ENCODE measurements at regions not wholly inside any gene's neighbourhood (a gene's known extent, or its start where the extent isn't known, plus 50 kb on each side); places are given as distances from the start of the nearest gene placed in this dataset.

DNA sequence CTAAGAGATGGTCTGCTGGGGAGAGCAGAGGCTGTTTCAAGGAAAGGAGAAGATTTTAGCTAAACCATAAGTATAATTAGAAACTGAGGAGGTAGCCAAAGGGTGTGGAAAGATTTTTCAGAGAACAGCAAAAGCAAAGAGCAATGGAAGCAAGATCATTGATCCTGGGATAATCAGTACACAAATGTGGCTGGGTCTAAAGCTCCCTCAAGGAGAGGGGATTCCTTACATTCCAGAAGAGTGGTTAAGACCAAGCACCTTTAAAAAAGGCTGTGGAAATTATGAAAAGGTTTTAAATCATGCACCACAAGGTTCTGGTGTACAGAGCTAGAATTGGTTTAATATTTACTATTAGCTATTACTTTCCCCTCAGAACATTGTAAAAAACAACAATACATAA is 246.0 kb upstream of the UBE2E3 start:
- DNase-seq, result no peak

DNA sequence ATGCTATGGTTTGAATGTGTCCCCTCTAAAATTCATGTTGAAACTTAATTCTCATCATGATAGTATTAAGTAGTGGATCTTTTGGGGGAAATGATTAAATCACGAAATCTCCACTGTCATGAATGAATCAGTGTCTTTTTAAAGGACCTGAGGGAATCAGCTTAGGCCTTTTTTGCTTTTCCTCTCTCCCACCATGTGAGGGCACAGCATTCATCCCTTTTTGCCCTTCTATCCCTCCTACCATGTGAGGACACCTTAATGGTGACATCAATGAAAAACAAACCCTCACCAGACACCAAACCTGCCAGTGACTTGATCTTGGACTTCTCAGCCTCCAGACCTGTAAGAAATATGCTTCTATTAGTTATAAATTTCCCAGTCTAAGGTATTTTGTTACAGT is 247.1 kb upstream of the UBE2E3 start:
- DNase-seq, result no peak

DNA sequence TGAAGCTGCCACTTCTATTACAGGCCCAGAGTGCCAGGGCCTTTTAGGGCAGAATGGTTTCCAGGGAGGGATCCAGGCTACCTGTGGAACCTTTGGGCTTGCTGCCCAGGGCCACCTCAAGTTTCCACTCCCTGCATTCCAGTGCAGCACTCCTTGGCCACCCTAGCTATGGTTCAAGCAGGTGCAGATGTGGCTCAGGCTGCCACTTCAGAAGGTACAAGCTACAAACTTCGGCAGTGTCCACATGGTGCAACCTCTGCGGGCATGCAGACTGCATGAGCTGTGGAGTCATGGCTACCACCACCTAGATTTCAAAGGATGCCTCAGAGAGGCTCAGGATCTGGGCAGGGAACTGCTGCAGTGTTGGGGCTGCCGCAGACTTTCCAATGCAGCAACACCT is 248.1 kb upstream of the UBE2E3 start:
- no peak for DNase-seq

DNA sequence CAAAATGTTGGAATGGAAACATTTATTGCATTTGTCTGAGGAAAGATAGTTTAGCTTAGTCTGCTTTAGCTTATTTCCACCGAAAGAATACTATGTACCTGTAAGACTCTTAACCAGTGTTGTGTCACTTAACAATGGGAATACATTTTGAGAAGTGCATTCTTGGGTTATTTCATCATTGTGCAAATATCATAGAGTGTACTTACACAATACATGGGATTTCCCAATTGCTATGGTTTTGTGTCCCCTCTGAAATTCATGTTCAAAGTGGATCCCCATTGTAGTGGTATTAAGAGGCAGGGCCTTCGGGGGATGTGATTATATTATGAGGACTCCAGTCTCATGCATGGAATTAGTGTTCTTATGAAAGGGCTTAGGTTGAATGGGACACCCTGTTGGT is 249.4 kb upstream of the UBE2E3 start:
- no peak for DNase-seq

DNA sequence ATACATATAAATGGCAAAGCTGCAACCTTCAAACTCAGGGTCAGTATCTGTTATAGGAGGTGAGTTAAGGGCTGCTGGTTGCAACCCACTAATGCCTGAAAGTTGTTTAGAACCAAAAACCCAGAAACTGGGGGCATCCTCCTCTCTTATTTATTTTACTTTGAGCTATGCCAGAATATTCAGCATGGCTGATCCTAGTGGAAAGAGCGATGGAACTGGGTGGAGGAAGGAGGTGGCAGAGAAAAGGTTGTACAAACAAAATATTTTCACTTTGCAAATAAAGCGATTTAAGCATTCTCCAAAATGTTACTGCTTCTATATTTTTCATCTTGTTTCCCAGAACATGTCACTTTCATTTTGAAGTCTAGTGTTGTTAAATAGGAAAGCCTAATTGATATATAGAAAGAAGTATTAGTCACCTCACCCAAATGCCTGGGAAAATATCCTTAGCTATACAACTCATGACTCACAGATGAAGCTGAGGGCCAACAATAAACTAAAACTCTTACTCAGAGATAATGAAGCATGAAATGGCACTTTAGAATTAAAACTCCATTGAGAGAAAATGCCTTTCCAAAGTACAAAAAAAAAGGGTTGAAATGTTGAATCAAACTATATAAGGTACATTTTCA is 251.4 kb upstream of the UBE2E3 start:
- no peak for DNase-seq

DNA sequence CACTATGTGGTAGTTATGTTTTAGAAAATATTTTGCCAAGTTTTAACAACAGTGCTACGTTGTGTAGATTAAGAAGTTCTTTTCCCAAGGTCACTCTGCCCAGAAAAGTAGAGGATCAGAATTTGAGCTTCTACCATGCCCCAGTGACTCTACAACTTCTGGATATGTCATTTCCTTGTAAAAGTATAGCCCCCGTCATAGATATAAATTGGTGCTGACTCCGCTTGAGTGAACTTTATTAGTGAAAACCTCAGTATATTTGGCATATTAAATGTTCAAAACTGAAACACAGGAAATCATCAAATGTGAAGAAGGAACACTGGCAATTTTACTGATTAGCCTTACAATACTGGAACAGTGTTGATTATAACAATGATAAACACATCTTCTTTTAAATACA is 256.7 kb upstream of the UBE2E3 start:
- DNase-seq, result no peak

DNA sequence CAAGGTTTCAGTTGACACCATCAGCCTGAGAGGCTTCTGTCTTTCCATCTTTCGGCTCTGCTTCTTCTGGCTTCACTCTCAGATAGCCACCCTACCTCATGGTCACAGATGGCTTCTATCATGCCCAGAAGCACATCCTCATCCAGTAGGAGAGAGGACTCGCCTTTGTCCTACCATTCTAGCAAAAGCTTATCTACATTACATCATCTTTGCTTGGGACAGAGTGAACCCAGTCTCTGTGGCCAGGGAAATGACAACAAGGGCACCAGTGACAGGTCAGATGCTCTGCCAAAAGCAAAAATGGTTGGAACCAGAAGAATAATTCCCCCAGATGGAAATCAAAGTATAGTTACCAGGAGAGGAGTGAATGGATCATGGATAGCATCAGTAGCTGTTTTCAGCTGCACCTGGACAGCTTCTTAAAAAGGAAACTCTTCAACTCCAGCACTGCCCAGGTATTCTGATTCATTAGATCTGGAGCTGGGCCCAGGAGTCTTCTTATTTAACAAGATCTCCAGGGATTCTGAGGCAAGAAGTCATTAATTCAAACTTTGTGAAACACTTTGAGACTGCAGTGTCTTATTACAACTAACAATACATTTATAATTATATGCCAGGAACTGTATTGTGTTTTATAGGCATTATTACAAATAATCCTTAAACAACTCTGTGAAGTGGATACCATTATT is 257.7 kb upstream of the UBE2E3 start:
- no peak for DNase-seq

DNA sequence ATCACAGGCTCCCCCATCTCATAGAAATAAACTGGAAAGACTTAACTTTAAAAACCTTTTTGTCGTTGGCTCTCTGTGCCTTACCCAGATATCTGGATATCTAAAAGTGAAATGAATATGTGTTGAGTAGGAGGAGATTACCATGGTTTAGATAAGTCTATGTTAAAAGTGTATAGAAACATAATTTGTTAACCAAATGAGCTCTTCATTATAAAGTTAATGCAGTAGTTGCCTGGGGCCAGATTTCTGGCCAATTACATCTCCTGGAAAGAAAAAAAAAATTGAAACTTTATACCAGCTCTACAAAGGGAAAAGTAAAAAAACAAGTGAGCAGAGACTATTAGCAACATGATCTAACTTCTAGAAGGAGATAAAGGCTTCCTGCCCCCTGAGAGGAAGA is 259.6 kb upstream of the UBE2E3 start:
- no peak for DNase-seq

DNA sequence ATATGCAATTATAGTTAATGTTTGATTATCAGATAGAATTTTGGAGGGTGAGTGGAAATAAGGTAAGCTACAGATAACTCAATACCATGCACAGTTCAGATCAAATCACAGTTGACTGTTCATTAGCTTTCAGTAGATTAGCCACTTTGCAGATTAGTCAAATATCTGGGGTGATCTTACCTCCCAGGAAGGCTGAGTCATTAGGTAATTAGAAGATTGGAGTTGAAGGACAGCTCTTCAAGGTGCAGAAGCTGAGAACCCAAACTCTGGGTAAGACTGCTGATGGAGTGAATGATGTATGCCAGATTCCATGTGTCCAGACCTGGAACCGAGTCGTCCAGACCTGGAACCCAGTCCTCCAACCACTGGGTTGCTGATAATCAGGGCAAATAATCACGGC is 262.8 kb upstream of the UBE2E3 start:
- DNase-seq, result no peak

DNA sequence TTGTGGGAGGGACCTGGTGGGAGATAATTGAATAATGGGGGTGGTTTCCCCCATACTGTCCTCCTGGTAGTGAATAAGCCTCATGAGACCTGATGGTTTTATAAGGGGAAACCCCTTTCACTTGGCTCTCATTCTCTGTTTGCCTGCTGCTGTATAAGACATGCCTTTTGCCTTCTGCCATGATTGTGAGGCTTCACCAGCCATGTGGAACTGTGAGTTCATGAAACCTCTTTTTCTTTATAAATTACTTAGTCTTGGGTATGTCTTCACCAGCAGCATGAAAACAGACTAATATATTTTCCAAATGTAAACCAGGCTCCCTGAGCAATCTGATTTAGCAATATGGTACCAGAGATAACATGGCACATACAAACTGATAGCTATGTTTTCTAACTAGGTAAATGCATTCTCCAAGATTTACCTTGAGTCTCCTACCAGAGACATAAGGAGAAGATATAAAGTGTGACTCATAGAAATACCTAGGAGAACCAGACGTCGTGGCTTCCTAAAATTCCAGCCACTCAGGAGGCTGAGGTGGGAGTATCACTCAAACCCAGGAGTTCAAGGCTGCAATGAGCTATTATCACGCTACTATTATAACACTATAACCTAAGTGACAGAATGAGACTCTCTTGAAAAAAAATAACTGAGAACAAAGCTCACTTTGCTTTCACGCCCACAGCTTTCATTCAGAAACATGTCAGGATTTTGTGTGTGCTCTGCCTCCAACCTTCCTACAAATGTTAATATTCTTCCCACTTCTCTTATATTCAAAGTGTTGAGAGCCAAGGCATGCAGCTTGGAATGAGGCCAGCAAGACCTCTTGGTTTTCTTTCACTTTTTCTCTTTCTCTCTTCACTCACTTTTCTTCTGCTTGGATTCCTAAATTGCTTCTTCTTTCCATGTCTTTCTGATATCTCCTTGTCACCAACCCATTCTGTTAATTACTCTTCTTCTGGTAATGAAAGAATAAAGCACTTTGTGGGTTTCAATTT is 263.9 kb upstream of the UBE2E3 start:
- DNase-seq, result no peak

DNA sequence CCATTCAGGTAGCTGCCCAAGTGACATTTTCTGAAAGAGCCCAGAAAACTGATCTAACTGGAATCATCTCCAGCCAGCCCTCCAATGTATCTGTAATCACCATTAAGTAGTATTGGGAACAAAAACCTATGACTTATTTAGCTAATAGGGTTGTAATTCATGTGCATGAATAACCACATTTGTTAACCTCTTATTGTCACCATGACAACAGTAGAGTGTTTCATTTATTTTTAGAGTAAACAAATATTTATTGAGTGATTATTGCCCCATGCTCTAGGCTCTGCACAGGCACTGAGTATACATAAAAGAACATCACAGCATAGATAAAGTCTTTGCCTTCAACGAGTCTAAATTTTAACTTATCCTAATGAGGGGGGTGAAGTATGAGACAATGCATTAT is 265.4 kb upstream of the UBE2E3 start:
- DNase-seq, result no peak

DNA sequence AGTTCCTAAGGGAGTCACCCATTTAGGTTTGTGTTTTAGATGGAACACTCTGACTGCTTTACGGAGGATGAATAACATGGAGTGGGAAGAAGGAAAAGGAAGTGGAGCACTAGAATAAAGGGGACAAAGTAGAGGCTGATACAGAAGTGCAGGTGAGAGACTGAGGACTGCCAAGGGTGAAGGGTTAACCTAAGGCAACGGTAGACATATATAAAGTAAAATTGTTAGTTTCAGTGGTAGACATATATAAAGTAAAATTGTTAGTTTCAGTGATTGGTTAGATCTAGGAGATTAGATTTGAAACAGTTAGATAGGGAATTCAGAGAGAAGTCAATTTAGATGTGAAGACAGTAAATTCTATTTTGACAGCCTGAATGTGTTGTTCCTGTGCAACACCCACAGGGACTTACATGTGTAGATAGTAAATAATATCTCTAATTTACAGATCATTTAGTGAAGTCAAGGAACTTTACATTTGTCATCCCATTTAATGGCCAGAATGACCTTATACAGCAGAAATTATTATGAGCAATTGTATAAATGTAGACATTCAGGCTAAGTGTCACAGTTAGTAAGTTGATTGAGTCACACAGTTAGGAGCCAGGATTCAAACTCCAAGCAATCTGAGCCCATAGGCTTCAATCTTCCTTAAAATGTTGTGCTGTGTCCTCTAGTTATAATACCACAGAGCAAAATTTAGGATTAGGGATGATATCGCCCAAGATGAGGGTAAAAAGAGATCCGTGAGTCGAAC is 270.8 kb upstream of the UBE2E3 start:
- DNase-seq, result no peak

DNA sequence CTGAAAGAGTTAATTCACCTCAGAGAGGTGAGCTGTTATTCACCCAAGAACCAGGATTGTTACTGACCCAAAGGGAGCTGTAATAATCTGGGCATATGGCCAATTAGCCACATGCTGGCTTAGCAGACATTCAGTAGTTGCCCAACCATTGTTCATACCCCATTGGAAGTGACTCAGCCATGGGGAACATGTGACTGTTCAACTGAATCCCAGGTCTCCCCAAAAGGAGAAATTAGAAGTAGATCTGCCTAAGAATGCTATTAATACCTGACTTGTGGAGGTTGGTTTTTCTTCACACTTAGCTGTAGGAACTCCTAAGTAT is 272.6 kb upstream of the UBE2E3 start:
- DNase-seq, result no peak

DNA sequence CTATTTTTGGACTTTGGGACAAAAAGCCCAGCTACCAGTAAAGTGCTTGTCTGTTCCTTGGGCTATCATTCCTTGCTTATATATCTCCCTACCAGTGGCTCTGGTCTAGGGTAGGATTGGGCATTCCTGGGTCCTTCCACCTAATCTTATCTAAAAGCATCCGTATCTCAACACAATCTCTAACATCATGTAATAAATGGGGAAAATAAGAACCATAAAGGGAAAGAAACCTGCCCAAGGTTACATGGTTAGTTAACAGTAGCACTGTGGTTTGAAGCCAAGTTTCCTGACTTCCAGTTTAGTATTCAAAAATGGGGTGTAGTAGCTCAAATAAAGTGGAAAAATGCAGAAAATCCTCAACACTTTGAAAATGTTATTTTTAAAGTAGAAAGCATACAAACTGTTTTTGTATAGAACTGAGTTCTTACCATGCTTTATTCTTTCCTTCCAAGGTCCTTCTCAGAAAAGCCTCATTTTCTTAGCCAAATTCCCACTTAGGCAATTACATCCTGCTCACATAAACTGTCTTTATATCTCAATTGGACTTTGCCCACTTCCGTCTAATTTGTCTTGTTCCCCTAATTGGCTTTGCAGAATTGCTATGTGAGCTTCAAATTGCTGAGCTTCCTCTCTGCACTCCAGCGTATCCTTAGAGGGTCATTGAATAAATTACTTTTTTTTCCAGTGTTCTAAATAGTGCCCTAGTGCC is 273.1 kb upstream of the UBE2E3 start:
- no peak for DNase-seq

DNA sequence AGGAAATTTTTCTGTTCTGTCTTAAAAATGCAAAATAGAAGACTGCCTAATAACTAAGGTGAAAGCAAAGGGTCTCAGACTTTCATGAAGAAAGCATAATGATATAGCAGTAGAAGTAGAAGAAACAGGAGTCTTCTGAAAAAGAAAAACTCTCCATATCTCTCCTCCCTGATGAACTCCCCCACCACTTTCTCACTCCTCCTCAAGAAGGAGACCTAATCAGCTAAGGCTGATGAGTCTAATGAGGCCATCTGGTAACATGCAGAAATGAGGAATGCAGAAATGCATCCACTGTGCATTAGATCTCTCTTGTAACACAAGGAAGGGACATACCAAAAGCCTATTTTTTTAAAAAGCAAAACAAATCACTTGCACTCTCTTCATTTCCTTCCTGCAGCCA is 273.7 kb upstream of the UBE2E3 start:
- DNase-seq, result no peak

DNA sequence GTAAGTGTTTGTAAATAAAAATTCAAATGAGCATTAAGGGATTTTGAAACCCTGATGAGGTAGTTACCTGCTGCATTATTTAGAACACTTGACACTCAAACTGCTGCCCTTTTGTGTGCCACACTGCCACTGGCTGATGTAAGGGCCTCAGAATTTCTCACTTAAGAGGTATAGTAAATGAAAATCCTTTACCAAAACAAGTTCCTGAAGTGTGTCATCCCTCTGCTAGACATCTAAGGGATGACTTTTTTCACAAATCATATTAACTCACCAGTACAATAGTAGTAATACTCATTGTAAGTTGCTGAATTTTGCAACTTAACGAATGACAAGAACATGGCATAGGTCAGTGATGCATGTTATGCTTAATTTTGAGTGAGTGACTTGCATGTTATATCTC is 274.9 kb upstream of the UBE2E3 start:
- no peak for DNase-seq

DNA sequence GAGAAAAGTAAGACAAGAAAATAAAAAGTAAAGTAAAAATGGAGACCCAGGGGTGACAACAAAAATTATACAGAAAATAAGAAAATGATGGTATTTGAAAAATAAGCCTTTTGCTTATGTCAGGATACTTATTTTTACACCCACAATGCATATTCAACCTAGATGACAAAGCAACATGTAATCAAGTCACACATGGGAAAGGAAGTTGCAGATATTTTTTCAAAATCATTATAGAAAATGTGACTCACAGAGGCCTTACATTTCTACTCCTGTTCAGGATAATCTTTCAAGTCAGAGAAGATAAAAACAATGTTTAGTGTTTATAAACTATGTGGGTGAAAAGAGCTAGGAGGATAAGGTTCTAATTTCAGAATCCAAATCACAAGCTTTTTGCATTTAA is 275.3 kb upstream of the UBE2E3 start:
- no peak for DNase-seq

DNA sequence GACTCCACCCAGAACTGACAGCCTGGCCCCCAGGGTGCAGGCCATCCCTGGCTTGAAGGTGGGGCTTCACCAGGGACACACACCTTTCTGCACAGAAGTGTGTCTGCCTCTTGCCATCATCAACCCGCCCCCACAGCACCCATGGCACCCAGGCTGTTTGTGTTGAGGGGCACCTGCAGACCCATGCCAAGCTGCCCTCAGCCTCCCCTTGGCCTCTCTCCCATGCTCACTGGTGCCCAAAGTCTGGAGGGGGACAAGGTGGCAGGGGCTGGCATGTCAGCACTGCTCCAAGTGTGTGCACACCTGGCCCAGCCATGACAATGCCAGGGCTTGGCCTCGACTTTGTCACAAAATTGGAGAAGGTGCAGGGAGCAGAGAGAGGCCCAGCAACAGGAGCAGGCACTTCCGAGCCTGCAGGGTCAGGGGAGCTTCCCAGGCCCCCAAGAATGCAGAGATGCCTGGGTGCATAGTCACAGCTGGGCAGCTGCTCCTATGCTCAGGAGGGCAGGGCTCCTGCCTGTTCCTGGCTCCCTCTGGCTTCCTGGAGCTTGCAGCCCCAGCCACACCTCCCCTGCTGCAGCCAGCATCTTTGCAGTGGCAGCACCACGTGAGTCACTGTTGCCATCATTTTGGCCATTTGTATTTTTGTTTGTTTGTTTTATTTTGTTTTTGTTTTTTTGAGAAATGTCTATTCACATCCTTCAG is 280.6 kb upstream of the UBE2E3 start:
- no peak for DNase-seq

DNA sequence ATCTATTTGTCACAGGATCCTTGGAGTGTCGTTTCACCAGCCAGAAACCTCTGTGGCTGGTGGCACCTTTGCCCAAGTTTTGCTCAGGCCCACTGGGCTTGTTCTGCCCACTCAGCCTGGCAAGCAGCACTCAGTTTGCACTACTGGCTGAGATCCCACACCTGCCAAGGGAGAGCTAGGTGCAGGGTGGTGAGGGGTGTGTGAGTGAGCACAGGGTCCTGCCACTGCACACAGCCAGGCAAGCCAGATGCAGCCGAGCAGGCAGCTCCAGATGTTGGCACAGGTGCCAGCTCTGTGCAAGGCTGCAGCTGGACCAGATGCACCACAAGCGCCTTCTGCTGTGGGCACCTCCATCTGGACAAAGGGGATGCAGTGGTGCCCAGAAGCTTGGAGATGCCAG is 281.7 kb upstream of the UBE2E3 start:
- no peak for DNase-seq

DNA sequence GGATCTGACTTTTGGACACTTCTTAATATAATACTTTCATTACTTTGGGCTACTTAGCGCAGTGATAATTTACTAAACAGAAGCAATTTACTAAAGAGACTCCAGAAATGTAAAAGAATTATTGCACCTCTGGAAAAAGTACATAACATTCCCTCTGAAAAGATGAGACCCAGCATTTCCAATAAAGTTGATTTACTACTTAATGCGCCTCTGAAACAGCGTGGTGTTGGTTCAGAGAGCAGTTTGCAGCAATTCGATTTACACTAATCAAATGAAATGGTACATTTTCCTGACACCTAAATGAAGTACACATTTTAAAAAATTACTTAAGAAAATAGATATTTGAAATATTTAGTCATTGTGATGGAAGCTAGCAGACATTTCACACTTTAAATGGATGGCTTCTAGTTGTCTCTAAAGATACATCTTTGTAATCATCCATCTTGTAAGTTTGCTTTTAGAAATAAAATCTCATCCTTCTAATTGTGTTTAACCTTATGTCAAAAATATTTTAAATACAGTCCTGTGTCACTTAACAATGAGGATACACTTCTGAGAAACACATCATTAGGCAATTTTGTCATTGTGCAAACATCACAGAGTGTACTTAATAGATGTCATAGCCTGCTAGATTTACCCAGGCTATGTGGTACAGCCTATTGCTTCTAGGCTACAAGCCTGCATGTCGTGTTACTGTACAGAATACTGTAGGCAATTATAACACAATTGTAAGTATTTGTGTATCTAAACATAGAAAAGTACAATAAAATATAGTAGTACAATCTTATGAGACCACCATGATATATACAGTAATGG is 284.6 kb upstream of the UBE2E3 start:
- no peak for DNase-seq

Measured in effector CD4-positive, alpha-beta T cell (primary cell).